SK-N-SH (cell line): ENCODE measurements at regions not wholly inside any gene's neighbourhood (a gene's known extent, or its start where the extent isn't known, plus 50 kb on each side); places are given as distances from the start of the nearest gene placed in this dataset.

Experiments used
- CTCF ChIA-PET: fragments of 300-600, 350-600 bp; formaldehyde crosslinking; extraction: SDS; loops from one replicate; lab custom pipeline; 2021; lab: Yijun Ruan, JAX
- POLR2A ChIA-PET: fragments of 350-600 bp; sonication (Branson Sonifier 250); formaldehyde crosslinking; extraction: SDS; loops from one replicate; lab custom pipeline; 2020; ENCODE audit warnings: antibody characterized with exemption, inconsistent platforms; lab: Yijun Ruan, JAX
- DNase-seq: peaks from one replicate; pipeline ENCODE4 v3.0.0; 2012
- H2AFZ ChIP-seq: fragments of 200-600 bp; sonication (generic); 2 replicates; pipeline ENCODE4 v1.8.1; 2016; ENCODE audit warnings: antibody characterized with exemption, mild to moderate bottlenecking, low read depth
- H3F3A ChIP-seq: fragments of 200-600 bp; sonication (generic); replicated peaks from 2 replicates; pipeline ENCODE3; 2016; ENCODE audit warnings: antibody characterized with exemption, mild to moderate bottlenecking; ENCODE audit not compliant: insufficient read depth
- H3K27ac ChIP-seq, 2 experiments: fragments of 200-500 bp in 1 of 2; fragments of 200-600 bp in 1 of 2; sonication (Bioruptor generic) in 1 of 2; sonication (generic), shearing (Covaris generic) in 1 of 2; 2 replicates each; pipeline versions ENCODE4 v1.5.1 to v1.6.1; 2014 to 2016; ENCODE audit warnings: low read depth in 2 of 2, inconsistent platforms in 1 of 2, low read length in 1 of 2, mild to moderate bottlenecking in 1 of 2, mixed read lengths in 1 of 2
- H3K27me3 ChIP-seq: fragments of 200-600 bp; sonication (generic), shearing (Covaris generic); 2 replicates; pipeline ENCODE4 v1.6.1; 2016; ENCODE audit warnings: mixed run types; ENCODE audit not compliant: insufficient read depth
- H3K36me3 ChIP-seq, 2 experiments: fragments of 200-500 bp in 1 of 2; fragments of 200-600 bp in 1 of 2; sonication (Bioruptor generic) in 1 of 2; sonication (generic) in 1 of 2; replicated peaks in 1 of 2; 2 replicates each; pipeline versions ENCODE3 to v1.5.1; 2014 to 2016; ENCODE audit warnings: low read length in 1 of 2, mild to moderate bottlenecking in 1 of 2; ENCODE audit not compliant: insufficient read depth in 2 of 2, control insufficient read depth in 1 of 2
- H3K4me1 ChIP-seq, 2 experiments: fragments of 200-500 bp in 1 of 2; fragments of 200-600 bp in 1 of 2; sonication (Bioruptor generic) in 1 of 2; sonication (generic), shearing (Covaris generic) in 1 of 2; 2 replicates each; pipeline versions ENCODE4 v1.5.1 to v1.6.1; 2014 to 2016; ENCODE audit warnings: low read depth in 1 of 2, low read length in 1 of 2, mixed run types in 1 of 2; ENCODE audit not compliant: insufficient read depth in 2 of 2, control insufficient read depth in 1 of 2
- H3K4me2 ChIP-seq: fragments of 200-600 bp; sonication (generic), shearing (Covaris generic); 2 replicates; pipeline ENCODE4 v1.6.1; 2017; ENCODE audit warnings: mixed run types
- H3K4me3 ChIP-seq, 2 experiments: fragments of 200-500 bp in 1 of 2; fragments of 200-600 bp in 1 of 2; sonication (Bioruptor generic) in 1 of 2; sonication (generic), shearing (Covaris generic) in 1 of 2; 2 replicates each; pipeline versions ENCODE4 v1.5.1 to v1.8.1; 2014 to 2016; ENCODE audit warnings: low read depth in 2 of 2, inconsistent platforms in 1 of 2, low read length in 1 of 2, mild to moderate bottlenecking in 1 of 2, mixed read lengths in 1 of 2, moderate library complexity in 1 of 2
- H3K79me2 ChIP-seq: fragments of 200-600 bp; sonication (generic); 2 replicates; pipeline ENCODE4 v1.8.1; 2017; ENCODE audit warnings: mild to moderate bottlenecking; ENCODE audit not compliant: insufficient read depth
- H3K9ac ChIP-seq: fragments of 200-600 bp; sonication (generic); 2 replicates; pipeline ENCODE4 v1.6.1; 2017; ENCODE audit warnings: mixed run types
- H3K9me2 ChIP-seq: fragments of 200-600 bp; sonication (generic); 2 replicates; pipeline ENCODE4 v1.6.1; 2017; ENCODE audit warnings: mixed run types
- H3K9me3 ChIP-seq: fragments of 200-600 bp; sonication (generic); 2 replicates; pipeline ENCODE4 v1.6.1; 2017; ENCODE audit warnings: mixed run types, mild to moderate bottlenecking, moderate library complexity
- H4K20me1 ChIP-seq: fragments of 200-600 bp; sonication (generic); 2 replicates; pipeline ENCODE4 v1.6.1; 2017; ENCODE audit warnings: mild to moderate bottlenecking, mixed run types; ENCODE audit not compliant: insufficient read depth
- CHD2 ChIP-seq: fragments of 150-350 bp; IDR thresholded peaks from 2 replicates; pipeline ENCODE4 v1.6.1; 2018; ENCODE audit warnings: low read length; ENCODE audit not compliant: partially characterized antibody
- EZH2phosphoT487 ChIP-seq: fragments of 200-600 bp; sonication (generic); IDR thresholded peaks from 2 replicates; pipeline ENCODE4 v1.6.1; 2017; ENCODE audit warnings: low read depth, mixed run types, mild to moderate bottlenecking, antibody characterized with exemption, moderate library complexity, borderline replicate concordance
- FOXM1 ChIP-seq: IDR thresholded peaks from 2 replicates; pipeline ENCODE4 v1.4.0; 2012; ENCODE audit warnings: low read depth, mild to moderate bottlenecking
- MAX ChIP-seq: IDR thresholded peaks from 2 replicates; pipeline ENCODE4 v1.4.0; 2012; ENCODE audit warnings: low read depth
- MEF2A ChIP-seq: IDR thresholded peaks from 2 replicates; pipeline ENCODE4 v1.4.0; 2012; ENCODE audit warnings: low read depth, borderline replicate concordance
- MXI1 ChIP-seq: IDR thresholded peaks from 2 replicates; pipeline ENCODE4 v1.6.1; 2012; ENCODE audit warnings: mild to moderate bottlenecking, low read depth, low read length, improper control_type of control experiment
- POLR2AphosphoS5 ChIP-seq: IDR thresholded peaks from 2 replicates; pipeline ENCODE4 v1.6.1; 2012; ENCODE audit warnings: low read depth, low read length
- RFX5 ChIP-seq: IDR thresholded peaks from 2 replicates; pipeline ENCODE4 v1.6.1; 2012; ENCODE audit warnings: mild to moderate bottlenecking, improper control_type of control experiment, low read length
- RXRA ChIP-seq: IDR thresholded peaks from 2 replicates; pipeline ENCODE4 v1.4.0; 2012; ENCODE audit warnings: low read depth, mild to moderate bottlenecking, borderline replicate concordance
- TCF12 ChIP-seq: IDR thresholded peaks from 2 replicates; pipeline ENCODE4 v1.4.0; 2012
- TEAD4 ChIP-seq: IDR thresholded peaks from 2 replicates; pipeline ENCODE4 v1.4.0; 2012; ENCODE audit warnings: mild to moderate bottlenecking, borderline replicate concordance; ENCODE audit not compliant: insufficient read depth
- YY1 ChIP-seq: IDR thresholded peaks from 2 replicates; pipeline ENCODE4 v1.4.0; 2012; ENCODE audit warnings: low read depth, mild to moderate bottlenecking
- WGBS: methylation state at CpG from one replicate; pipeline ENCODE4 v1.1.6; 2017; ENCODE audit warnings: low lambda C conversion rate; 5-methylcytosine and 5-hydroxymethylcytosine counted together
- TF ChIP-seq, protein P1 (sequence below): IDR thresholded peaks from 2 replicates; pipeline ENCODE4; 2012
- TF ChIP-seq, protein P2 (sequence below): fragments of 150-350 bp; IDR thresholded peaks from 2 replicates; pipeline ENCODE4 v1.6.1; 2016; ENCODE audit warnings: mild to moderate bottlenecking, low read depth, low read length
- TF ChIP-seq, protein P3 (sequence below): IDR thresholded peaks from 2 replicates; pipeline ENCODE4 v1.4.0; 2012; ENCODE audit warnings: low read depth, borderline replicate concordance
- TF ChIP-seq, protein P4 (sequence below): IDR thresholded peaks from 2 replicates; pipeline ENCODE4 v1.6.1; 2012; ENCODE audit warnings: mild to moderate bottlenecking, low read depth, low read length, moderate library complexity

DNA sequence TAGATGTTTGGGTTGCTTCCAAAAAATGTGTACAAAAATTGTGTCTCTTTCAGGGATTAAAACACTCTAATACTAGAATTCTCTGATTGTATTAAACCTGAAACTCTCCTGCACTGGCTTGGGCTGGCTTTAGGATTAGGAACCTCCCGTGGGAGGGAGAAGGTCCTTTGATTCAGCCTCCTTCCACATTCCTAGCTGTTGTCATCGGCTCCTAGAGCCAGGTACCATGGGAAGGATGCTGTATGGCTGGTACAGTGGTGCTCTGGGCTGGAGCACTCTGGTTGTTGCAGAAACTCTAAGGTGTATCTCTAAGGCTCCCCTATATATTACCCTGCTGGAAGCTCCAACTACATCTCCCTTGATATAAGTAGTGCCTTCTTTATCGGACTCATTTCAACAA lies 245.2 kb upstream of the FOXK1 start:
- no peaks in the 10 kb centered on the region for H3K9me3 ChIP-seq
- H3K36me3 ChIP-seq: no peaks in the 10 kb centered on the region
- WGBS: 3% methylated on average over 3 of the region's 3 CpGs
- H3K9ac ChIP-seq: no peak overlapping the region
- H3K4me2 ChIP-seq: no peak overlapping the region
- H3K4me1 ChIP-seq: no peaks in the 10 kb centered on the region
- H3K27me3 ChIP-seq: no peaks in the 10 kb centered on the region
- no peak for TF ChIP-seq RFX5
- no peak for TF ChIP-seq MXI1
- TF ChIP-seq POLR2AphosphoS5: no peak
- TF ChIP-seq MEF2A: no peak
- no peak for TF ChIP-seq RXRA
- no peak for TF ChIP-seq TEAD4
- TF ChIP-seq FOXM1: no peak
- TF ChIP-seq, protein P1, sequence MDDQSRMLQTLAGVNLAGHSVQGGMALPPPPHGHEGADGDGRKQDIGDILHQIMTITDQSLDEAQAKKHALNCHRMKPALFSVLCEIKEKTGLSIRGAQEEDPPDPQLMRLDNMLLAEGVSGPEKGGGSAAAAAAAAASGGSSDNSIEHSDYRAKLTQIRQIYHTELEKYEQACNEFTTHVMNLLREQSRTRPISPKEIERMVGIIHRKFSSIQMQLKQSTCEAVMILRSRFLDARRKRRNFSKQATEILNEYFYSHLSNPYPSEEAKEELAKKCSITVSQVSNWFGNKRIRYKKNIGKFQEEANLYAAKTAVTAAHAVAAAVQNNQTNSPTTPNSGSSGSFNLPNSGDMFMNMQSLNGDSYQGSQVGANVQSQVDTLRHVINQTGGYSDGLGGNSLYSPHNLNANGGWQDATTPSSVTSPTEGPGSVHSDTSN: no peak
- TF ChIP-seq, protein P2, sequence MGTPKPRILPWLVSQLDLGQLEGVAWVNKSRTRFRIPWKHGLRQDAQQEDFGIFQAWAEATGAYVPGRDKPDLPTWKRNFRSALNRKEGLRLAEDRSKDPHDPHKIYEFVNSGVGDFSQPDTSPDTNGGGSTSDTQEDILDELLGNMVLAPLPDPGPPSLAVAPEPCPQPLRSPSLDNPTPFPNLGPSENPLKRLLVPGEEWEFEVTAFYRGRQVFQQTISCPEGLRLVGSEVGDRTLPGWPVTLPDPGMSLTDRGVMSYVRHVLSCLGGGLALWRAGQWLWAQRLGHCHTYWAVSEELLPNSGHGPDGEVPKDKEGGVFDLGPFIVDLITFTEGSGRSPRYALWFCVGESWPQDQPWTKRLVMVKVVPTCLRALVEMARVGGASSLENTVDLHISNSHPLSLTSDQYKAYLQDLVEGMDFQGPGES: no peak
- no peaks in the 10 kb centered on the region for H3K79me2 ChIP-seq
- no peaks in the 10 kb centered on the region for H3K9me2 ChIP-seq
- DNase-seq: no peak
- no peak overlapping the region for H3K27ac ChIP-seq
- no peaks in the 10 kb centered on the region for H3F3A ChIP-seq
- POLR2A ChIA-PET: no interaction called here
- CTCF ChIA-PET: interaction anchor here (1.2 kb wide), 1 partner anchor 174 kb away, joined by 3 read pairs; no protein-coding TSS in a partner anchor
- H2AFZ ChIP-seq: no peak overlapping the region
- no peak overlapping the region for H3K4me3 ChIP-seq
- H4K20me1 ChIP-seq: no peaks in the 10 kb centered on the region

DNA sequence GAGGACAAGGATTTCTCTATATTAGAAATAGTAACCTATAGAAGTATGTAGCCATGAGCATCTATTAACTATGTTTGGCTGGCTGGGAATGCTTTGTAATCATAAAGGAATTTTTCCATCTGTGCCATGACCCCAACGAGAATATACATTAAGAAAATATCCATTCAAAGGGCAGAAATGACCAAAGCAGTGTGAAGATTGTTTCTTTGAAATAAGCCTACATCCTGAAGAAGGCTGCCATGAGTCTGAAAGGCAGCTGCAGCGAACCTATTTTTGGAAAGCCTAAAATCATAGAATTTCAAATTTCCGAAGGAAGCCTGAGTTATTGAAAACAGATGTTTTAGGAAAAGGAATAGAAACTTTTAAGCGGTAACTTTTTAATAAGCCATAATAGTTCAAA lies 244.2 kb upstream of the FOXK1 start:
- POLR2A ChIA-PET: no interaction called here
- TF ChIP-seq, protein P1: no peak
- TF ChIP-seq TCF12: no peak
- no peak for TF ChIP-seq MAX
- TF ChIP-seq, protein P2: no peak
- TF ChIP-seq, protein P3, sequence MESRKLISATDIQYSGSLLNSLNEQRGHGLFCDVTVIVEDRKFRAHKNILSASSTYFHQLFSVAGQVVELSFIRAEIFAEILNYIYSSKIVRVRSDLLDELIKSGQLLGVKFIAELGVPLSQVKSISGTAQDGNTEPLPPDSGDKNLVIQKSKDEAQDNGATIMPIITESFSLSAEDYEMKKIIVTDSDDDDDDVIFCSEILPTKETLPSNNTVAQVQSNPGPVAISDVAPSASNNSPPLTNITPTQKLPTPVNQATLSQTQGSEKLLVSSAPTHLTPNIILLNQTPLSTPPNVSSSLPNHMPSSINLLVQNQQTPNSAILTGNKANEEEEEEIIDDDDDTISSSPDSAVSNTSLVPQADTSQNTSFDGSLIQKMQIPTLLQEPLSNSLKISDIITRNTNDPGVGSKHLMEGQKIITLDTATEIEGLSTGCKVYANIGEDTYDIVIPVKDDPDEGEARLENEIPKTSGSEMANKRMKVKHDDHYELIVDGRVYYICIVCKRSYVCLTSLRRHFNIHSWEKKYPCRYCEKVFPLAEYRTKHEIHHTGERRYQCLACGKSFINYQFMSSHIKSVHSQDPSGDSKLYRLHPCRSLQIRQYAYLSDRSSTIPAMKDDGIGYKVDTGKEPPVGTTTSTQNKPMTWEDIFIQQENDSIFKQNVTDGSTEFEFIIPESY: no peak
- TF ChIP-seq EZH2phosphoT487: no peak
- TF ChIP-seq CHD2: no peak
- no peak for TF ChIP-seq MEF2A
- TF ChIP-seq YY1: no peak
- TF ChIP-seq, protein P4, sequence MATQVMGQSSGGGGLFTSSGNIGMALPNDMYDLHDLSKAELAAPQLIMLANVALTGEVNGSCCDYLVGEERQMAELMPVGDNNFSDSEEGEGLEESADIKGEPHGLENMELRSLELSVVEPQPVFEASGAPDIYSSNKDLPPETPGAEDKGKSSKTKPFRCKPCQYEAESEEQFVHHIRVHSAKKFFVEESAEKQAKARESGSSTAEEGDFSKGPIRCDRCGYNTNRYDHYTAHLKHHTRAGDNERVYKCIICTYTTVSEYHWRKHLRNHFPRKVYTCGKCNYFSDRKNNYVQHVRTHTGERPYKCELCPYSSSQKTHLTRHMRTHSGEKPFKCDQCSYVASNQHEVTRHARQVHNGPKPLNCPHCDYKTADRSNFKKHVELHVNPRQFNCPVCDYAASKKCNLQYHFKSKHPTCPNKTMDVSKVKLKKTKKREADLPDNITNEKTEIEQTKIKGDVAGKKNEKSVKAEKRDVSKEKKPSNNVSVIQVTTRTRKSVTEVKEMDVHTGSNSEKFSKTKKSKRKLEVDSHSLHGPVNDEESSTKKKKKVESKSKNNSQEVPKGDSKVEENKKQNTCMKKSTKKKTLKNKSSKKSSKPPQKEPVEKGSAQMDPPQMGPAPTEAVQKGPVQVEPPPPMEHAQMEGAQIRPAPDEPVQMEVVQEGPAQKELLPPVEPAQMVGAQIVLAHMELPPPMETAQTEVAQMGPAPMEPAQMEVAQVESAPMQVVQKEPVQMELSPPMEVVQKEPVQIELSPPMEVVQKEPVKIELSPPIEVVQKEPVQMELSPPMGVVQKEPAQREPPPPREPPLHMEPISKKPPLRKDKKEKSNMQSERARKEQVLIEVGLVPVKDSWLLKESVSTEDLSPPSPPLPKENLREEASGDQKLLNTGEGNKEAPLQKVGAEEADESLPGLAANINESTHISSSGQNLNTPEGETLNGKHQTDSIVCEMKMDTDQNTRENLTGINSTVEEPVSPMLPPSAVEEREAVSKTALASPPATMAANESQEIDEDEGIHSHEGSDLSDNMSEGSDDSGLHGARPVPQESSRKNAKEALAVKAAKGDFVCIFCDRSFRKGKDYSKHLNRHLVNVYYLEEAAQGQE: no peak
- TF ChIP-seq, all 33 proteins: peak for 0
- no peaks in the 10 kb centered on the region for H3K4me1 ChIP-seq

More for the DNA sequence above, 244.2 kb upstream of the FOXK1 start:
- Histone ChIP-seq H3K9me2 (no peaks in the 10 kb centered on the region), H3F3A (no peaks in the 10 kb centered on the region), H3K9me3 (0 out of 2 replicates have a peak, but pooled peaks cover 4% of the 10 kb centered on the region), H3K9ac (no peak overlapping the region), H4K20me1 (no peaks in the 10 kb centered on the region), H3K27me3 (no peaks in the 10 kb centered on the region), H3K4me2 (no peak overlapping the region), H3K27ac (no peak overlapping the region), H3K79me2 (no peaks in the 10 kb centered on the region), H3K4me3 (no peak overlapping the region), H2AFZ (no peak overlapping the region), H3K36me3 (no peaks in the 10 kb centered on the region)
- CTCF ChIA-PET: interaction anchor here (0.7 kb wide), 1 partner anchor 22 kb away, joined by 3 read pairs; no protein-coding TSS in a partner anchor
- no peak for DNase-seq
- 17% methylated on average over 4 of the region's 4 CpGs for WGBS
